H1 (cell line): ENCODE measurements at regions not wholly inside any gene's neighbourhood (a gene's known extent, or its start where the extent isn't known, plus 50 kb on each side); places are given as distances from the start of the nearest gene placed in this dataset.
"Not testable (repeated sequence)": the region's sequence is repeated elsewhere in the genome, so short reads cannot be mapped to it uniquely, and the experiment has no call there.

Experiments
- CTCF ChIA-PET: fragments of 300-600 bp; sonication (Branson Sonifier 250); formaldehyde crosslinking; loops from one replicate; lab custom pipeline; 2021; ENCODE audit not compliant: partially characterized antibody; lab: Charles Lee
- POLR2A ChIA-PET: fragments of 300-600 bp; sonication (Branson Sonifier 250); formaldehyde crosslinking; loops from one replicate; lab custom pipeline; 2021; ENCODE audit warnings: inconsistent platforms; ENCODE audit not compliant: partially characterized antibody; lab: Charles Lee
- DNase-seq, 2 experiments: peaks; one replicate each; pipeline versions ENCODE4 v3.0.0 to v3.0.0-alpha.2; 2010 to 2022; ENCODE audit warnings: low spot score in 2 of 2, low read depth in 1 of 2, mixed read lengths in 1 of 2
- FAIRE-seq: peaks from 2 replicates; lab custom pipeline; 2011; peaks lifted over from hg19 to GRCh38; lab: Jason Lieb, UNC
- H2AFZ ChIP-seq: 2 replicates; pipeline ENCODE4 v1.8.1; 2012; ENCODE audit warnings: low read length, inconsistent platforms
- H2AK5ac ChIP-seq: 2 replicates; pipeline ENCODE4 v1.6.1; 2013; ENCODE audit warnings: low read depth, low read length
- H2BK120ac ChIP-seq: replicated peaks from 2 replicates; pipeline ENCODE3; 2013; ENCODE audit warnings: low read depth, low read length, inconsistent platforms
- H2BK12ac ChIP-seq: 2 replicates; pipeline ENCODE4 v1.6.1; 2013; ENCODE audit warnings: low read depth, low read length
- H2BK15ac ChIP-seq: 2 replicates; pipeline ENCODE4 v1.6.1; 2013; ENCODE audit warnings: low read length
- H2BK20ac ChIP-seq: 2 replicates; pipeline ENCODE4 v1.6.1; 2013; ENCODE audit warnings: low read length
- H2BK5ac ChIP-seq: 2 replicates; pipeline ENCODE4 v1.6.1; 2013; ENCODE audit warnings: low read depth, low read length
- H3K14ac ChIP-seq: 2 replicates; pipeline ENCODE4 v1.6.1; 2013; ENCODE audit warnings: inconsistent platforms; ENCODE audit not compliant: insufficient read length
- H3K18ac ChIP-seq: 2 replicates; pipeline ENCODE4 v1.6.1; 2013; ENCODE audit warnings: low read length; ENCODE audit errors: extremely low read depth
- H3K23ac ChIP-seq: 2 replicates; pipeline ENCODE4 v1.6.1; 2013; ENCODE audit warnings: inconsistent platforms; ENCODE audit not compliant: insufficient read length
- H3K23me2 ChIP-seq: 2 replicates; pipeline ENCODE4 v1.6.1; 2013; ENCODE audit warnings: low read depth, low read length
- H3K27ac ChIP-seq: 2 replicates; pipeline ENCODE4 v1.6.1; 2011; ENCODE audit warnings: low read depth, low read length, inconsistent platforms
- H3K27me3 ChIP-seq, 4 experiments: replicated peaks in 1 of 4; 1 replicate in 1 of 4; 2 replicates in 3 of 4; pipeline versions ENCODE4 v1.6.1 to v1.8.1; 2011 to 2013; ENCODE audit warnings: low read length in 3 of 4, mild to moderate bottlenecking in 3 of 4, inconsistent platforms in 2 of 4, mixed read lengths in 2 of 4, moderate library complexity in 1 of 4; ENCODE audit not compliant: control insufficient read depth in 3 of 4, insufficient read depth in 3 of 4; ENCODE audit errors: extremely low read depth in 1 of 4
- H3K36me3 ChIP-seq, 4 experiments: 2 replicates each; pipeline versions ENCODE4 v1.6.1 to v1.8.1; 2011 to 2013; ENCODE audit warnings: mild to moderate bottlenecking in 4 of 4, low read length in 3 of 4, moderate library complexity in 2 of 4, control low read depth in 1 of 4, inconsistent platforms in 1 of 4; ENCODE audit not compliant: insufficient read depth in 4 of 4, control insufficient read depth in 2 of 4
- H3K4ac ChIP-seq: replicated peaks from 2 replicates; pipeline ENCODE3; 2013; ENCODE audit warnings: low read length, low read depth, mixed read lengths, inconsistent platforms; ENCODE audit not compliant: insufficient read length
- H3K4me1 ChIP-seq, 4 experiments: replicated peaks in 1 of 4; 1 replicate in 1 of 4; 2 replicates in 3 of 4; pipeline versions ENCODE4 v1.6.1 to v1.8.1; 2011 to 2013; ENCODE audit warnings: low read length in 3 of 4, inconsistent platforms in 2 of 4, mixed read lengths in 1 of 4; ENCODE audit not compliant: insufficient read depth in 4 of 4, control insufficient read depth in 3 of 4
- H3K4me2 ChIP-seq, 2 experiments: 2 replicates each; pipeline versions ENCODE4 v1.6.1 to v1.8.1; 2011 to 2013; ENCODE audit warnings: low read depth in 2 of 2, low read length in 2 of 2, control low read depth in 1 of 2, inconsistent platforms in 1 of 2, mild to moderate bottlenecking in 1 of 2; ENCODE audit not compliant: insufficient read depth in 1 of 2
- H3K4me3 ChIP-seq, 4 experiments: fragments of 200-600, 300-600 bp in 1 of 4; sonication (generic), shearing (Covaris generic), sonication (Bioruptor Twin) in 1 of 4; 2 replicates each; pipeline versions ENCODE4 v1.5.1 to v1.8.1; 2011 to 2016; ENCODE audit warnings: low read length in 4 of 4, low read depth in 3 of 4, control low read depth in 2 of 4, inconsistent platforms in 2 of 4, mild to moderate bottlenecking in 2 of 4, mixed read lengths in 1 of 4, moderate library complexity in 1 of 4; ENCODE audit not compliant: insufficient read depth in 2 of 4; ENCODE audit errors: extremely low read depth in 1 of 4
- H3K56ac ChIP-seq: replicated peaks from 2 replicates; pipeline ENCODE3; 2013; ENCODE audit warnings: low read depth, mild to moderate bottlenecking, mixed read lengths, low read length, inconsistent platforms; ENCODE audit not compliant: insufficient read length
- H3K79me1 ChIP-seq: 2 replicates; pipeline ENCODE4 v1.6.1; 2013; ENCODE audit warnings: low read depth, low read length, control low read depth
- H3K79me2 ChIP-seq, 2 experiments: 2 replicates each; pipeline versions ENCODE4 v1.6.1 to v1.8.1; 2012 to 2013; ENCODE audit warnings: low read length in 2 of 2, mild to moderate bottlenecking in 2 of 2, inconsistent platforms in 1 of 2; ENCODE audit not compliant: insufficient read depth in 2 of 2, control insufficient read depth in 1 of 2
- H3K9ac ChIP-seq, 4 experiments: replicated peaks in 1 of 4; 1 replicate in 1 of 4; 2 replicates in 3 of 4; pipeline versions ENCODE4 v1.6.1 to v1.8.1; 2011 to 2013; ENCODE audit warnings: low read depth in 3 of 4, low read length in 3 of 4, control low read depth in 2 of 4, mild to moderate bottlenecking in 2 of 4, moderate library complexity in 2 of 4, inconsistent platforms in 1 of 4; ENCODE audit errors: extremely low read depth in 1 of 4
- H3K9me3 ChIP-seq, 2 experiments: 2 replicates each; pipeline versions ENCODE4 v1.6.1 to v1.8.1; 2012 to 2013; ENCODE audit warnings: mild to moderate bottlenecking in 2 of 2, moderate library complexity in 2 of 2, control low read depth in 1 of 2, inconsistent platforms in 1 of 2, low read depth in 1 of 2, low read length in 1 of 2, mixed read lengths in 1 of 2; ENCODE audit not compliant: insufficient read depth in 2 of 2
- H4K20me1 ChIP-seq, 2 experiments: replicated peaks in 1 of 2; 2 replicates each; pipeline versions ENCODE3 to v1.8.1; 2011 to 2013; ENCODE audit warnings: inconsistent platforms in 2 of 2, low read length in 2 of 2, mild to moderate bottlenecking in 1 of 2; ENCODE audit not compliant: insufficient read depth in 2 of 2, control insufficient read depth in 1 of 2
- H4K5ac ChIP-seq: 2 replicates; pipeline ENCODE4 v1.6.1; 2013; ENCODE audit warnings: low read length, low read depth, mixed read lengths, inconsistent platforms; ENCODE audit not compliant: insufficient read length
- H4K8ac ChIP-seq: 2 replicates; pipeline ENCODE4 v1.8.0; 2013; ENCODE audit warnings: mild to moderate bottlenecking, moderate library complexity, low read length, inconsistent platforms; ENCODE audit not compliant: insufficient read depth; ENCODE audit errors: extremely low read depth
- H4K91ac ChIP-seq: replicated peaks from 2 replicates; pipeline ENCODE3; 2013; ENCODE audit warnings: low read length, mixed read lengths, inconsistent platforms; ENCODE audit not compliant: insufficient read length
- WGBS, 2 experiments: shearing (Covaris generic) in 1 of 2; methylation state at CpG; one replicate each; pipeline versions ENCODE4 v1.1.6 to v1.1.7; 2013 to 2015; ENCODE audit warnings: low lambda C conversion rate in 2 of 2, mixed read lengths in 2 of 2, inconsistent platforms in 1 of 2, low coverage in 1 of 2, missing lambda C conversion rate in 1 of 2; ENCODE audit not compliant: insufficient replicate concordance in 2 of 2, insufficient coverage in 1 of 2, insufficient read length in 1 of 2; ENCODE audit errors: extremely low coverage in 1 of 2, missing lambda C conversion rate in 1 of 2; 5-methylcytosine and 5-hydroxymethylcytosine counted together

GRCh38 chr1:38770516-38771173, 88.9 kb downstream of the RRAGC start:
- FAIRE-seq, H4K5ac ChIP-seq, H2AFZ ChIP-seq, H3K4me3 ChIP-seq, H2BK20ac ChIP-seq, H2BK5ac ChIP-seq, H4K20me1 ChIP-seq, H3K27me3 ChIP-seq, H3K4me1 ChIP-seq, CTCF ChIA-PET, DNase-seq, H2BK15ac ChIP-seq, H3K18ac ChIP-seq, H3K36me3 ChIP-seq, H3K9me3 ChIP-seq, H3K14ac ChIP-seq, H3K56ac ChIP-seq, H4K8ac ChIP-seq, H2BK12ac ChIP-seq, H3K23ac ChIP-seq, H3K79me2 ChIP-seq, H3K79me1 ChIP-seq, H2AK5ac ChIP-seq, H3K4me2 ChIP-seq, H3K23me2 ChIP-seq, H2BK120ac ChIP-seq, POLR2A ChIA-PET, H3K27ac ChIP-seq, H4K91ac ChIP-seq, H3K4ac ChIP-seq, H3K9ac ChIP-seq: not testable (repeated sequence)
- WGBS, 2 experiments = 85% methylated on average over 3 of the region's 5 CpGs; no CpG with 5 or more reads in 1 of the 2 experiments
